Astrocyte of the spinal cord (primary cell): ENCODE measurements at regions not wholly inside any gene's neighbourhood (a gene's known extent, or its start where the extent isn't known, plus 50 kb on each side); places are given as distances from the start of the nearest gene placed in this dataset.

ENCODE experiments used
- DNase-seq: peaks from one replicate; pipeline ENCODE4 v3.0.0; 2011; ENCODE audit warnings: low read depth, low spot score
- H3K4me3 ChIP-seq: 2 replicates; pipeline ENCODE4 v1.5.1; 2011; ENCODE audit warnings: low read depth, mild to moderate bottlenecking, low read length, moderate library complexity
- CTCF ChIP-seq: IDR thresholded peaks from 2 replicates; pipeline ENCODE4 v1.5.1; 2012; ENCODE audit warnings: low read depth, mild to moderate bottlenecking, low read length, inconsistent platforms
- in situ Hi-C: cut with HindIII; loops from 2 replicates; pipeline ENCODE4 v1.10.0; 2017; ENCODE audit warnings: low sequenced_read_pairs

GRCh38 chr2:195495351-195495750, 161.7 kb upstream of the SLC39A10 start:
- no peak overlapping the region for H3K4me3 ChIP-seq
- in situ Hi-C loops = no loop called here
- no peak for DNase-seq
- no peak for TF ChIP-seq CTCF

GRCh38 chr2:195494451-195494850, 162.6 kb upstream of the SLC39A10 start:
- no peak for DNase-seq

GRCh38 chr2:195493416-195493815, 163.6 kb upstream of the SLC39A10 start:
- no peak for DNase-seq
- no peak for TF ChIP-seq CTCF
- H3K4me3 ChIP-seq = no peak overlapping the region
- in situ Hi-C loops = no loop called here

More at GRCh38 chr2:195494451-195494850, 162.6 kb upstream of the SLC39A10 start:
- TF ChIP-seq CTCF = no peak
- in situ Hi-C loops = no loop called here
- H3K4me3 ChIP-seq = no peak overlapping the region

- TF ChIP-seq CTCF = no peak
- no peak overlapping the region for H3K4me3 ChIP-seq
- in situ Hi-C loops = no loop called here
- no peak for DNase-seq
Measured at GRCh38 chr2:195490319-195490718, 166.7 kb upstream of the SLC39A10 start.

- H3K4me3 ChIP-seq = no peak overlapping the region
- no peak for TF ChIP-seq CTCF
- no peak for DNase-seq
- in situ Hi-C loops = no loop called here
Measured at GRCh38 chr2:195489101-195489500, 167.9 kb upstream of the SLC39A10 start.

GRCh38 chr2:195488567-195488966, 168.5 kb upstream of the SLC39A10 start:
- TF ChIP-seq CTCF = no peak
- in situ Hi-C loops = no loop called here
- H3K4me3 ChIP-seq = no peak overlapping the region
- DNase-seq = no peak

- no peak for TF ChIP-seq CTCF
- H3K4me3 ChIP-seq = no peak overlapping the region
- DNase-seq = peak; percentile 74
- in situ Hi-C loops = no loop called here
Measured at GRCh38 chr2:195486987-195487644, 169.9 kb upstream of the SLC39A10 start.
